GM12872 (cell line): ENCODE measurements at regions not wholly inside any gene's neighbourhood (a gene's known extent, or its start where the extent isn't known, plus 50 kb on each side); places are given as distances from the start of the nearest gene placed in this dataset.

Experiments used
- CTCF ChIP-seq: IDR thresholded peaks from 3 replicates; pipeline ENCODE4 v1.5.1; 2011; ENCODE audit warnings: low read depth, mild to moderate bottlenecking, low read length, moderate library complexity; ENCODE audit not compliant: insufficient read depth

- no peak for TF ChIP-seq CTCF
Observed at GRCh38 chr2:15860051-15860663, 80.2 kb upstream of the MYCN start.

GRCh38 chr2:15860760-15861159, 79.6 kb upstream of the MYCN start:
- TF ChIP-seq CTCF: no peak

- TF ChIP-seq CTCF: no peak
Observed at GRCh38 chr2:15861172-15861822, 79.1 kb upstream of the MYCN start.

GRCh38 chr2:15861898-15862297, 78.5 kb upstream of the MYCN start:
- TF ChIP-seq CTCF: no peak

GRCh38 chr2:15863089-15863488, 77.3 kb upstream of the MYCN start:
- no peak for TF ChIP-seq CTCF

- no peak for TF ChIP-seq CTCF
Observed at GRCh38 chr2:15863494-15864175, 76.7 kb upstream of the MYCN start.

GRCh38 chr2:15864176-15864769, 76.1 kb upstream of the MYCN start:
- TF ChIP-seq CTCF: no peak
